RWPE2 (cell line): ENCODE measurements at regions not wholly inside any gene's neighbourhood (a gene's known extent, or its start where the extent isn't known, plus 50 kb on each side); places are given as distances from the start of the nearest gene placed in this dataset.

ENCODE experiments used
- ATAC-seq: fragments of 200-7000 bp; cut with Tn5 transposase; 3 replicates; pipeline ENCODE4 v1.9.1; 2021; ENCODE audit warnings: low read depth
- DNase-seq: peaks from one replicate; pipeline ENCODE4 v3.0.0-alpha.2; 2020; ENCODE audit warnings: low spot score
- H3K27ac ChIP-seq: fragments of 450-650 bp; 2 replicates; pipeline ENCODE4 v1.5.1; 2017; ENCODE audit warnings: mild to moderate bottlenecking; ENCODE audit not compliant: poor library complexity, severe bottlenecking
- H3K27me3 ChIP-seq: fragments of 250-450 bp; sonication (Bioruptor Pico); 2 replicates; pipeline ENCODE4 v1.5.1; 2021; ENCODE audit warnings: mild to moderate bottlenecking, moderate library complexity; ENCODE audit not compliant: insufficient read depth, poor library complexity, severe bottlenecking
- H3K36me3 ChIP-seq: fragments of 250-450 bp; sonication (Bioruptor Pico); 2 replicates; pipeline ENCODE4 v1.5.1; 2020; ENCODE audit warnings: low read depth, mild to moderate bottlenecking, moderate library complexity
- H3K4me1 ChIP-seq: fragments of 250-450 bp; sonication (Bioruptor Pico); 2 replicates; pipeline ENCODE4 v1.5.1; 2021; ENCODE audit warnings: mild to moderate bottlenecking, moderate library complexity; ENCODE audit not compliant: insufficient read depth, poor library complexity, severe bottlenecking
- H3K4me3 ChIP-seq: fragments of 250-450 bp; sonication (Bioruptor Pico); 2 replicates; pipeline ENCODE4 v1.5.1; 2021; ENCODE audit warnings: mild to moderate bottlenecking, moderate library complexity; ENCODE audit not compliant: severe bottlenecking
- H3K9me3 ChIP-seq: fragments of 250-450 bp; sonication (Bioruptor Pico); 2 replicates; pipeline ENCODE4 v1.5.1; 2021; ENCODE audit warnings: mild to moderate bottlenecking, moderate library complexity; ENCODE audit not compliant: severe bottlenecking
- CTCF ChIP-seq: fragments of 450-650 bp; IDR thresholded peaks from one replicate; pipeline ENCODE4 v1.5.1; 2017; ENCODE audit warnings: mild to moderate bottlenecking, moderate library complexity; ENCODE audit not compliant: poor library complexity, severe bottlenecking

GRCh38 chr3:110731148-110731547 lies 340.5 kb upstream of the NECTIN3 start:
- no peaks in the 10 kb centered on the region for H3K4me1 ChIP-seq
- no peak overlapping the region for H3K27ac ChIP-seq
- H3K27me3 ChIP-seq, result no peaks in the 10 kb centered on the region
- H3K9me3 ChIP-seq, result no peaks in the 10 kb centered on the region
- ATAC-seq, result no peak
- no peak for DNase-seq
- no peak for TF ChIP-seq CTCF
- H3K4me3 ChIP-seq, result no peak overlapping the region
- H3K36me3 ChIP-seq, result no peaks in the 10 kb centered on the region

GRCh38 chr3:110732420-110732819 lies 339.2 kb upstream of the NECTIN3 start:
- Histone ChIP-seq H3K27ac (no peak overlapping the region), H3K9me3 (no peaks in the 10 kb centered on the region), H3K27me3 (no peaks in the 10 kb centered on the region), H3K36me3 (no peaks in the 10 kb centered on the region), H3K4me3 (no peak overlapping the region), H3K4me1 (no peaks in the 10 kb centered on the region)
- TF ChIP-seq CTCF, result no peak
- ATAC-seq, result no peak
- DNase-seq, result no peak

GRCh38 chr3:110733045-110733444 lies 338.6 kb upstream of the NECTIN3 start:
- no peak for TF ChIP-seq CTCF
- H3K36me3 ChIP-seq, result no peaks in the 10 kb centered on the region

GRCh38 chr3:110734524-110734923 lies 337.1 kb upstream of the NECTIN3 start:
- no peak for DNase-seq
- H3K27ac ChIP-seq, result no peak overlapping the region
- no peaks in the 10 kb centered on the region for H3K4me1 ChIP-seq
- ATAC-seq, result no peak
- TF ChIP-seq CTCF, result no peak
- no peaks in the 10 kb centered on the region for H3K27me3 ChIP-seq
- no peaks in the 10 kb centered on the region for H3K36me3 ChIP-seq
- no peak overlapping the region for H3K4me3 ChIP-seq
- no peaks in the 10 kb centered on the region for H3K9me3 ChIP-seq

More at GRCh38 chr3:110733045-110733444, 338.6 kb upstream of the NECTIN3 start:
- no peaks in the 10 kb centered on the region for H3K4me1 ChIP-seq
- H3K9me3 ChIP-seq, result no peaks in the 10 kb centered on the region
- DNase-seq (no peak), ATAC-seq (no peak)
- no peaks in the 10 kb centered on the region for H3K27me3 ChIP-seq
- no peak overlapping the region for H3K4me3 ChIP-seq
- no peak overlapping the region for H3K27ac ChIP-seq

- ATAC-seq, result no peak
- Histone ChIP-seq H3K4me1 (no peaks in the 10 kb centered on the region), H3K36me3 (no peaks in the 10 kb centered on the region), H3K27me3 (no peaks in the 10 kb centered on the region), H3K27ac (no peak overlapping the region), H3K4me3 (no peak overlapping the region), H3K9me3 (no peaks in the 10 kb centered on the region)
- TF ChIP-seq CTCF, result no peak
- DNase-seq, result no peak
These were observed 335.3 kb upstream of the NECTIN3 start for GRCh38 chr3:110736332-110736731.
